Adrenal gland (tissue), 5 donors: ENCODE measurements at regions not wholly inside any gene's neighbourhood (a gene's known extent, or its start where the extent isn't known, plus 50 kb on each side); places are given as distances from the start of the nearest gene placed in this dataset.

Experiments used
- CTCF ChIP-seq, 6 experiments: fragments of 450-650 bp in 4 of 6; fragments of 200-600 bp in 2 of 6; sonication (generic) in 1 of 6; IDR thresholded peaks; 1 replicate in 5 of 6; 2 replicates in 1 of 6; pipeline versions ENCODE4 v1.5.1 to v1.8.0; 2016 to 2021; ENCODE audit warnings: antibody characterized with exemption in 6 of 6, mild to moderate bottlenecking in 2 of 6, moderate library complexity in 1 of 6
- POLR2A ChIP-seq, 2 donors: fragments of 450-650 bp; IDR thresholded peaks; one replicate each; pipeline ENCODE4 v1.6.1; 2017; ENCODE audit warnings: antibody characterized with exemption in 2 of 2, mild to moderate bottlenecking in 2 of 2, moderate library complexity in 1 of 2
- donor health status: DM: no; HTN: no; CAD: no.

GRCh38 chr7:136652635-136653370, 215.6 kb upstream of the CHRM2 start:
- TF ChIP-seq CTCF (IDR thresholded peaks at IDR 0.05) (no peak), POLR2A (IDR thresholded peaks at IDR 0.05) (no peak)
